Anterior cingulate cortex (tissue), 58 donors: ENCODE measurements at regions not wholly inside any gene's neighbourhood (a gene's known extent, or its start where the extent isn't known, plus 50 kb on each side); places are given as distances from the start of the nearest gene placed in this dataset.

Experiments
- DNase-seq, 58 donors: peaks; one replicate each; lab custom pipeline; 2025; lab: John Stamatoyannopoulos, UW

DNA sequence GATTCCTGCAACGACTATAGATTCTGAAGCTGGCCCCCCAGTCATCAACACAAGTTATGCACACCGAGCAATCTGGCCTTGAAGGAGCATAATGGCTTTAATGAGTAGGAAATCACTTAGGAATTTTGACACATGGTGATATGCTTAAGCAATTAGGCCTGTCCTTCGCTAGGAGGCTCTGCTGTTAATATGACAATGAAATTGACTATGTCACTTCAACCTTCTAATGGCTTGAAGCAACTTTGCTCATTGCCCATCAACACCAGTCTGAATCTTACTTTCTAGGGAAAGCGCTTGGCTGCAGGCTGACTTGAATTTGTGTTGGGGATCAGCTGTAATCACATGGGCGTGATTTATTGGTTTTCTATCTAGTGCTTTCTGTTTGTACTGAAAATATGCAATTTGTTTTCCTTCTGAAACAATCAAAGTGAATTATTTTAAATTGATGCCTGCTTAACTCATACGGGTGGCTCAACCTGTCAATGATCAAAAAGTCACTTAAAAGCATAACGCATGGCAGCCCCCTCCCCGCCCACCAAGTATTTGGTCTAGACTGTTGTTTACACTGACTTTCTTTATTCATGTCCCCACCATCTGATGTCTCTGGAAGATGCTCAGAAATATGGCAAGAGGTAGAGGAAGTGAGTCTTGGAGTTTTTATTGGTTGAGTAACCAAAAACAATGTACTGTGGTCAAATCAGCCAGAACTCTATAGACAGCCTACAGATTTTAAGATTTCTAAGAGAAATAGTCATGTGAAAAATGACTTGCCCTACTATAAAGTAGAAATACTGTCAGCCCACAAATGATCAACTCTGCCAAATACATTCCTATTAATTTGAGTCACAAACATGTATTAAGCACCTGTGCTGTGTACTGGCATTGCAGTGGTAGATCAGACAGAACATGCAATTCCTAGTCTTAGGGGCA, 344.9 kb downstream of the RBM43 start:
- DNase-seq: no peak

DNA sequence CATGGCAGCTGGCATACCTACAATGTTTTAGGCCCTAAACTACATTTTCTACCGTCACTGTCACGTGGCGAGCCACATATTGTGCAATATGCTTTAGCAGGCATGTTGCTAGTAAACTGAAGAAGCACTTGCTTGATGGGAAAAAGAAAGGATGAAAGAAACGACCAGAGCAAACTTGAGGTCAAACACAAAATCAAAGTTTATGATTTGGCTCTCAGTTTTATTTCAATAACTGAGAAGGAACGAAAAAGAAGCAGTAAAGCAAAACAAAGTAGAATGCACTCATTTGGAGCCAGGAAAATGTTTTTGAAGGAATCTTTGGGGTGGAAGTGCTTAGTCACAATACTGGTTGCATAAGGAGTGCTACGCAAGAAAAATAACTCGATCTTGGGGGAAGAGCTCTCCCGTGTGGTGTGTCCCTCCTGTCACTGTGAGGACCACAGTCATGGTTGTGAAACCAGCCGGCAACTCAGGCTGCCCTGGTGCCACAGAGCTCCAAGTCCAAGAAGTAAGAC, 349.8 kb downstream of the RBM43 start:
- no peak for DNase-seq

DNA sequence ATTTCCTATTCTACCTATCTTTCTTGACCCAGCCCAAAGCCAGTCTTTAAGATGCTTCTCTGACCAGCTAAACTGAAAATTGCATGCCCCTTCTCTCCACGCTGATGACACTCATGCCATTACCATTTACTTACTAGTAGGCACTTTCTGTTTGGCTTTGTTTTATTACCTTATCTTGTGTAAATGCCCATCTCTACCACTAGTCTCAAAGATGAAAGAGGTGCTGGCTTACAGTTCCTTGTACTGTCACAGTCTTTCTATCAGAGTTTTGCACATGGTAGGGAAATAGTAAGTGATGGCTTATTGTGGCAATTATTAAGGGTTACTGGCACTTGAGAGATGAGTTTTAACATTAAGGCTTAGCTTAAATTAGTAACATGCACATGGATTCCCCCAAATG, 352.1 kb downstream of the RBM43 start:
- DNase-seq: no peak

DNA sequence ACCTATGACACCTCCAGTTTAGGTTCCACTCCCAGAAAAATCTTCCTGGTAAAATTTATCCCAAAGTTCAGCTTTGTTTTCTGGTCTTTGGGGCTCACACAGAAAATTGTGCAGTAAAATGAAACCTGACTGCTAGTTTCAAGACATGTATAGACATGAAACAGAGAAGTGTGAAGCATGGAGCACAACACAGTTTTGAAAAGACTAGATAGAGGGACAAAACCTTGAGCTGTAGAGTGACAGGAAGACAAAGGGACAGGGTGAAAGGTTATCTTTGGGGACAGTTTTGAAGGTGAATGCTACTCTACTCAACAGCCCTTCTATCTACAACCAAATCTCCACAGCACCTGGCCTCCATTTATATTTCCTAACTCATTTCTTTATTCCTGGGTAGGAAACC, 352.6 kb downstream of the RBM43 start:
- DNase-seq: no peak

DNA sequence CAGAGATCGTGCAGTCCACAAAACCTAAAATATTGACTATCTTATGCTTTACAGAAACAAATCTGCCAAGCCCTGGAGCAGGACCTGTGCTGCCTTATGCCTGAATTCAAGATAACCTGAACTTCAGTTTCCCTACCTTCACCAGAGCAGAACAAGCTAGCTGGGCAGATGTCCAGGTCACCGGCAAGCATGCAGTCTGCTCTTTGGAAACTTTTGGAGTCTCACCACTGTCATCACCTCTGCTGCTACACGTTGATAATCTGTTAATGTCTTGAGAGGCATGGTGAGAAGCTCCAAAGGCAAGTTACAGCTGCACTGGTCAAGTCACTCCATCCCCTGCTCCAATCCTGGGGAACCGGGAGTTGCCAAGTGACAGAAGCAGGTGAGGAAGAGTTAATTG, 354.2 kb downstream of the RBM43 start:
- no peak for DNase-seq

GRCh38 chr2:150903461-150903860, 358.2 kb downstream of the RBM43 start:
- no peak for DNase-seq

- no peak for DNase-seq
These were observed 358.6 kb downstream of the RBM43 start for GRCh38 chr2:150903055-150903454.

GRCh38 chr2:150900913-150901312, 360.8 kb downstream of the RBM43 start:
- DNase-seq: no peak

DNA sequence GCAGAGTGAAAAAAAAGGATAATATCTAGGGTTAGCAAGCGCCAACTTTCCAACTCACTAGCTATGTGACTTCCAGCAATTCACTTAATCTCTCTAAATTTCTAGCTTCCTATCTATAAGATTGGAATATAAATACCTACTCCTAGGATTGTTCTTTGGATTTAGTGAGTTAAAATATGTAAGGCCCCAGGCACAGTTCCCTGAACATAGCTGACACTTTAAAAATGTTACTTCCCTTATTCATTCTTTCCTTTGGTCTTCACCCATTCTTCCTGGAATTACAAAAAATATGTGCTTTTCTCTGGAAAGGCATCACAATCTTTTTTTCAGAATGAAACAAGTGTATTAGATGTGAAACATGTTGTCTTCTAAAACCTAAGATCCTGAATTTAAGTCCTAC, 365.7 kb downstream of the RBM43 start:
- no peak for DNase-seq

GRCh38 chr2:150889141-150889540, 372.5 kb downstream of the RBM43 start:
- DNase-seq: no peak

DNA sequence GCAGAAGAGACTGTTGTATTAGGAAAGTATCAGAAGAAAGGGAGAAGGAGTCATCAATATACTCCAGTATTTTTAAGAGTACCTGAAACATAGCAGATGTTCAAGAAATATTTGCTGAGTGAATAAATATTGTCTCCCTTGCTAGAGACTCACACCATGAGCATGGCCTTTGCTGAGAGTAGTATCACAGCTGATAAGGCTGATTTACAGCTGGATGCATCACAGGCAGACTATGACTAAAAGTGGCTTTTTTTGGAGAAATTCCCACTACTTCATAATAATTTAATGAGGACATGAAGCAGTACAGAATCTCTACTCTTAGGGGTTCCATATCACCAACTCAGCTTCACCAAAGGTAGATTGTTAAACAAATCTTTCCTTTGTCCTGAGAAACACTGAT, 373.3 kb downstream of the RBM43 start:
- no peak for DNase-seq

DNA sequence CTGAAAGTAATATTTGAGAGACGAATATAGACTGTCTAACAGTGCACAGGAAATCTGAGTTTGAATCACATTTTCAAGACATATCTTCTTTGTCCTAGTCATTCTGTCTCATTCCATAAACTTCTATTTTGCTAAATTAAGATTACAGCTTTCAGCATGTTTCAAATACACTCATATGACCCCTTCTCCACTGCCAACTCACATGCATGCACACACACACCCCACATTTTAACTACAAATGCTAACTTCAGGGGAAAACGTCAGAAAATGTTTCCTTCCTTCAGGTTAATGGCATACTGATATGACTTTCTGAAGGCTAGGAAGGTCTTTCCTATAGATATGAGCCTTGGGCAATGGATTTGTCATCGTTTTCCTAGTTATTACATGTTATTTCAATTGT, 373.7 kb downstream of the RBM43 start:
- DNase-seq: no peak

DNA sequence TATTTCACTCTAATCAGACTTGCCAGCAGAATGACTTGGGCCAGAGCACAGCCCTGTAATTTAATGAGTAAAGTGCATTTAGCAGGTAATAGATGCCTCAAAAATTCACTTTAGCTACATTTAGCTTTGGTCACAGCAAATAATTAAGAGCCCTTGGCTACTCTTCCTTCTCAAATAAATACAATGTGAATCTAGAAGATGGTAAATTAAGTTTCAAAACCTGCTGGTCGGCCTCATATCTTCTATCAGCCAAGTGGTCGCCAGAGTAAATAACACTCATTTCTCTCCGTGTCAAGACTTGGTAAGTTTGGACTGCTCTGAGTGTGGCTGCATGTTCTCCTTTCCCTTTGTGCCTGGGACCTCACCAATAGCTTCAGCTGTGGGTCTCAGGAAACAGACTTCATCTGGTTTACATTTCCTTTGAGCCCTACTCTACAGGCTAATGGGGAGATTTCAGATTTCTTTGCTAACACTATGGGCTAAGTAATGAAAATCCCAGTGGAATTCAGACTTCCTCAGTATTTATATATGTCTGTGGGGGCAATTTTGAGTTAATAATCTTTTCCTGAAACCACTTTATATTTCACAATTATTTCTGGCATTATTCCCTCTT, 375.8 kb downstream of the RBM43 start:
- no peak for DNase-seq

GRCh38 chr2:150885236-150885635, 376.4 kb downstream of the RBM43 start:
- no peak for DNase-seq

DNA sequence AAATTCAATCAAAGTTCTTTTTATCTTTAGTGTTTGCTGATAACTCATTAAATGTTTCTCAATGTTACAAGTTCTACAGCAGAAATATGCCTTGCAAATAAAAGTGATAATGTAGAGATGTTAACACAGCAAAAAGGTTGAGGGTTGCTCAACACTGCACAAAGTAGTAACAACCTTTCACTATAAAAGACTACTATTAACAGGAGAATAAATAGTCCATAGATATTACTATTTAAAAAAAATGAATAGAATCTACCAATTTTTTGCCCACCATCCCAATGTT, 378.1 kb downstream of the RBM43 start:
- no peak for DNase-seq

- no peak for DNase-seq
These were observed 378.7 kb downstream of the RBM43 start for GRCh38 chr2:150882751-150883612.

- DNase-seq: no peak
These were observed 380.7 kb downstream of the RBM43 start for GRCh38 chr2:150880986-150881385.

DNA sequence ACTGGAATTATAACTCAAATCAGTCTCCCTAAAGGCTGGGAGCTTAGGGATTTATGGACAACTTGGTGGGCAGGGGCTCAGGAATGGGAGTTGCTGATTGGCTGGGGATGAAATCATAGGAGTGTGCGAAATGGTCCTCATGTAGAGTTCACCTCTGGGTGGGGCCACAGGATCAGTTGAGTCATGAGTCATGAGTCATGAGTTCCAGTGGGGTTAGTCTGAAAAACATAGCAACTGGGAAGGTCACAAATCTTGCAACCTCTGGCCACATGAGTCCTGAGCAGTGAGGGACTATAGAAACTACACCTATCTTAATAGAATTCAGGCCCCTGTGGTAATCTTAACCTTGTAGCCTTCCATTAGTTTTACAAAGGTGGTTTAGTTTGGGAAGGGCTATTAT, 383.3 kb downstream of the RBM43 start:
- DNase-seq: no peak

- DNase-seq: no peak
These were observed 385.3 kb downstream of the RBM43 start for GRCh38 chr2:150876251-150876950.

DNA sequence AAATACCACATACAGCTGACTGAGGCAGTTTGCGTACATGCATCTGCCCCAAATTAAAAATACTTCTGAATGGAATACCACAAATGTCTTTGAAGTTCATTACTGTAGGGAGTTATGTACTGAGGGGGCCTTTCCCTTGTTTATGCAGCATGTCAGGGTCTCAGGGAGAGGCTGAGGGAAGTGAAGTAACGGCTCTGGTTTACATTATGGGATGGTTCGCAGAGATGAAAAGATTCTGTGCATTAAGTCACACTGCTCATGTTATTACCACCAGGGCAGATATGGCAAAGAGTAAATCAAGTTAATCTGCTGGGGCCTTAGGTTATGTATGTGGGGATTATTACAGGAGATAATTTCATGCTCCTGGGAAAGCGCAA, 385.9 kb upstream of the RND3 start:
- no peak for DNase-seq
